Loucy (cell line): ENCODE measurements at regions not wholly inside any gene's neighbourhood (a gene's known extent, or its start where the extent isn't known, plus 50 kb on each side); places are given as distances from the start of the nearest gene placed in this dataset.

Experiments
- EZH2phosphoT487 ChIP-seq: fragments of 200-600 bp; IDR thresholded peaks from 2 replicates; pipeline ENCODE4 v1.6.1; 2018; ENCODE audit warnings: antibody characterized with exemption, mild to moderate bottlenecking, moderate library complexity, borderline replicate concordance
- TF ChIP-seq, protein P1 (sequence below): fragments of 200-600 bp; sonication (generic); conservative IDR thresholded peaks from 2 replicates; pipeline ENCODE4 v1.5.1; 2014; ENCODE audit warnings: mild to moderate bottlenecking, antibody characterized with exemption, low read length

GRCh38 chr5:57818397-57818796 lies 335.8 kb upstream of the ACTBL2 start:
- TF ChIP-seq, protein P1, sequence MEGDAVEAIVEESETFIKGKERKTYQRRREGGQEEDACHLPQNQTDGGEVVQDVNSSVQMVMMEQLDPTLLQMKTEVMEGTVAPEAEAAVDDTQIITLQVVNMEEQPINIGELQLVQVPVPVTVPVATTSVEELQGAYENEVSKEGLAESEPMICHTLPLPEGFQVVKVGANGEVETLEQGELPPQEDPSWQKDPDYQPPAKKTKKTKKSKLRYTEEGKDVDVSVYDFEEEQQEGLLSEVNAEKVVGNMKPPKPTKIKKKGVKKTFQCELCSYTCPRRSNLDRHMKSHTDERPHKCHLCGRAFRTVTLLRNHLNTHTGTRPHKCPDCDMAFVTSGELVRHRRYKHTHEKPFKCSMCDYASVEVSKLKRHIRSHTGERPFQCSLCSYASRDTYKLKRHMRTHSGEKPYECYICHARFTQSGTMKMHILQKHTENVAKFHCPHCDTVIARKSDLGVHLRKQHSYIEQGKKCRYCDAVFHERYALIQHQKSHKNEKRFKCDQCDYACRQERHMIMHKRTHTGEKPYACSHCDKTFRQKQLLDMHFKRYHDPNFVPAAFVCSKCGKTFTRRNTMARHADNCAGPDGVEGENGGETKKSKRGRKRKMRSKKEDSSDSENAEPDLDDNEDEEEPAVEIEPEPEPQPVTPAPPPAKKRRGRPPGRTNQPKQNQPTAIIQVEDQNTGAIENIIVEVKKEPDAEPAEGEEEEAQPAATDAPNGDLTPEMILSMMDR = no peak
- no peak for TF ChIP-seq EZH2phosphoT487
